Osteoblast (primary cell): ENCODE measurements at regions not wholly inside any gene's neighbourhood (a gene's known extent, or its start where the extent isn't known, plus 50 kb on each side); places are given as distances from the start of the nearest gene placed in this dataset.

Experiments
- DNase-seq: peaks from one replicate; pipeline ENCODE4 v3.0.0; 2011; ENCODE audit warnings: low spot score, mixed read lengths; ENCODE audit not compliant: insufficient read length; ENCODE audit errors: missing footprints
- H2AFZ ChIP-seq: 2 replicates; pipeline ENCODE4 v1.6.0; 2011; ENCODE audit warnings: mild to moderate bottlenecking, low read length
- H3K27ac ChIP-seq: 2 replicates; pipeline ENCODE4 v1.5.1; 2011; ENCODE audit warnings: mild to moderate bottlenecking, low read depth, low read length, moderate library complexity
- H3K27me3 ChIP-seq: 2 replicates; pipeline ENCODE4 v1.6.0; 2012; ENCODE audit warnings: mild to moderate bottlenecking, control low read depth, inconsistent platforms, low read length, moderate library complexity; ENCODE audit not compliant: insufficient read depth
- H3K36me3 ChIP-seq: 2 replicates; pipeline ENCODE4 v1.5.1; 2011; ENCODE audit warnings: mild to moderate bottlenecking, low read length, control low read depth, moderate library complexity; ENCODE audit not compliant: insufficient read depth
- H3K4me1 ChIP-seq: 2 replicates; pipeline ENCODE4 v1.5.1; 2011; ENCODE audit warnings: mild to moderate bottlenecking, low read length, control low read depth, moderate library complexity; ENCODE audit not compliant: insufficient read depth
- H3K4me2 ChIP-seq: 2 replicates; pipeline ENCODE4 v1.6.0; 2011; ENCODE audit warnings: mild to moderate bottlenecking, low read length; ENCODE audit not compliant: insufficient read depth
- H3K4me3 ChIP-seq: fragments of 200-600 bp; sonication (generic); 3 replicates; pipeline ENCODE4 v1.5.1; 2012; ENCODE audit warnings: mild to moderate bottlenecking, low read length, inconsistent platforms; ENCODE audit not compliant: insufficient read depth
- H3K79me2 ChIP-seq: 2 replicates; pipeline ENCODE4 v1.6.0; 2012; ENCODE audit warnings: mild to moderate bottlenecking, low read length, control low read depth, inconsistent platforms; ENCODE audit not compliant: insufficient read depth
- H3K9me3 ChIP-seq: 2 replicates; pipeline ENCODE4 v1.5.1; 2011; ENCODE audit warnings: low read depth, low read length, control low read depth
- H4K20me1 ChIP-seq: 2 replicates; pipeline ENCODE4 v1.6.0; 2012; ENCODE audit warnings: mild to moderate bottlenecking, low read length, control low read depth; ENCODE audit not compliant: insufficient read depth
- TF ChIP-seq, protein P1 (sequence below): IDR thresholded peaks from 2 replicates; pipeline ENCODE4 v1.5.1; 2011; ENCODE audit warnings: mild to moderate bottlenecking, low read depth, low read length, moderate library complexity; ENCODE audit errors: extremely low read depth

GRCh38 chr12:98154850-98155249, 360.5 kb upstream of the TMPO start:
- H3K4me3 ChIP-seq, result no peak overlapping the region
- no peak overlapping the region for H3K4me2 ChIP-seq

DNA sequence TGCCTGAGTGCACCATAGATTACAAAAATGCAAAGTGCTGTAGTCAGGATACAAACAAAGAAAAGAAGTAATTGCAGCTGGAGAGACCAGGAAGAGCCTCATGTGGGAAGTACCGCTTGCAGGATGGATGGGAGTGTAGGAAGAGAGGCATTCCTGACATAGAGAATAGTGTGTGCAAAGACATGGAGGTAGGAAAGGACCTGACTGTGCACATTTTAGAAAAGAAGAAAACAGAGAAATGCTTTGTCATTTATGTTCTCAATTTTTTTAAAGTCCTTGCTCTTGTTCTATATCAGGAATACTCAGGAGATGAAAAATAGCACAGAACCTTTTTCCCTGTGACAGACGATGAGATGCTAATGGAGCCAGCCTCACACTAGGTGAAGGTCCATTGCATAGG, 358.7 kb upstream of the TMPO start:
- no peak overlapping the region for H2AFZ ChIP-seq
- no peak overlapping the region for H3K4me2 ChIP-seq
- no peak overlapping the region for H3K4me3 ChIP-seq
- no peaks in the 10 kb centered on the region for H3K9me3 ChIP-seq
- H3K79me2 ChIP-seq, result no peaks in the 10 kb centered on the region
- TF ChIP-seq, protein P1, sequence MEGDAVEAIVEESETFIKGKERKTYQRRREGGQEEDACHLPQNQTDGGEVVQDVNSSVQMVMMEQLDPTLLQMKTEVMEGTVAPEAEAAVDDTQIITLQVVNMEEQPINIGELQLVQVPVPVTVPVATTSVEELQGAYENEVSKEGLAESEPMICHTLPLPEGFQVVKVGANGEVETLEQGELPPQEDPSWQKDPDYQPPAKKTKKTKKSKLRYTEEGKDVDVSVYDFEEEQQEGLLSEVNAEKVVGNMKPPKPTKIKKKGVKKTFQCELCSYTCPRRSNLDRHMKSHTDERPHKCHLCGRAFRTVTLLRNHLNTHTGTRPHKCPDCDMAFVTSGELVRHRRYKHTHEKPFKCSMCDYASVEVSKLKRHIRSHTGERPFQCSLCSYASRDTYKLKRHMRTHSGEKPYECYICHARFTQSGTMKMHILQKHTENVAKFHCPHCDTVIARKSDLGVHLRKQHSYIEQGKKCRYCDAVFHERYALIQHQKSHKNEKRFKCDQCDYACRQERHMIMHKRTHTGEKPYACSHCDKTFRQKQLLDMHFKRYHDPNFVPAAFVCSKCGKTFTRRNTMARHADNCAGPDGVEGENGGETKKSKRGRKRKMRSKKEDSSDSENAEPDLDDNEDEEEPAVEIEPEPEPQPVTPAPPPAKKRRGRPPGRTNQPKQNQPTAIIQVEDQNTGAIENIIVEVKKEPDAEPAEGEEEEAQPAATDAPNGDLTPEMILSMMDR, result no peak
- H3K27ac ChIP-seq, result no peak overlapping the region
- H3K4me1 ChIP-seq, result no peaks in the 10 kb centered on the region
- no peak for DNase-seq
- no peaks in the 10 kb centered on the region for H3K36me3 ChIP-seq
- no peaks in the 10 kb centered on the region for H4K20me1 ChIP-seq
- no peaks in the 10 kb centered on the region for H3K27me3 ChIP-seq

More at GRCh38 chr12:98154850-98155249, 360.5 kb upstream of the TMPO start:
- Histone ChIP-seq H3K79me2 (no peaks in the 10 kb centered on the region), H3K9me3 (no peaks in the 10 kb centered on the region), H2AFZ (no peak overlapping the region), H3K27me3 (no peaks in the 10 kb centered on the region), H3K27ac (no peak overlapping the region), H3K36me3 (no peaks in the 10 kb centered on the region), H3K4me1 (no peaks in the 10 kb centered on the region), H4K20me1 (no peaks in the 10 kb centered on the region)
- TF ChIP-seq, protein P1, result no peak
- no peak for DNase-seq

GRCh38 chr12:98162906-98163678, 352.3 kb upstream of the TMPO start:
- Histone ChIP-seq H2AFZ (no peak overlapping the region), H4K20me1 (no peaks in the 10 kb centered on the region), H3K27ac (no peak overlapping the region), H3K4me2 (no peak overlapping the region), H3K27me3 (no peaks in the 10 kb centered on the region), H3K9me3 (no peaks in the 10 kb centered on the region), H3K79me2 (no peaks in the 10 kb centered on the region), H3K4me3 (no peak overlapping the region), H3K36me3 (no peaks in the 10 kb centered on the region), H3K4me1 (no peaks in the 10 kb centered on the region)
- TF ChIP-seq, protein P1, result no peak
- no peak for DNase-seq

DNA sequence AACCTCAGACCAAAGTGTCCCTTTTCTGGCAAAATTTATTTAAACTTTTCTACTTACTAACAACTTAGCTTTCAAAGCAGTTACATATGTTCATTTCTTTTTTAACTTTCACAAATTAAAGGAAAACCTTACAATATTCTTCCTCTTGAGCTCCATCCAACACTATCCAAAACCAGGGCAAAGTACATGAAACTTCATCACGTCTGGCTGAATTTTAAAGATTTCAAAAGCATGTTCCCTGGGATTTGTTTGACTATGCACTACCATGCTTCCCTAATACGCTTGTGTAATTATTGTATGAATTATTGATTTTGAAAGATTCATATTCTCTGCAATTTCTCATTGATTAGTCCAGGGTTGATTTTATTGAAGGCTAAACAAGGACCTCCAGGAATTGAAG, 343.1 kb upstream of the TMPO start:
- no peak overlapping the region for H2AFZ ChIP-seq
- H3K4me1 ChIP-seq, result no peaks in the 10 kb centered on the region
- DNase-seq, result no peak
- H3K4me2 ChIP-seq, result no peak overlapping the region
- H3K27me3 ChIP-seq, result no peaks in the 10 kb centered on the region
- H3K27ac ChIP-seq, result no peak overlapping the region
- TF ChIP-seq, protein P1, result no peak
- H3K36me3 ChIP-seq, result no peaks in the 10 kb centered on the region
- no peak overlapping the region for H3K4me3 ChIP-seq
- H4K20me1 ChIP-seq, result no peaks in the 10 kb centered on the region
- H3K9me3 ChIP-seq, result no peaks in the 10 kb centered on the region
- H3K79me2 ChIP-seq, result no peaks in the 10 kb centered on the region
